GM12873 (cell line): ENCODE measurements at regions not wholly inside any gene's neighbourhood (a gene's known extent, or its start where the extent isn't known, plus 50 kb on each side); places are given as distances from the start of the nearest gene placed in this dataset.
A peak's percentile ranks its signal among the peaks of the same experiment; 100 is the strongest.

ENCODE experiments used
- CTCF ChIP-seq: IDR thresholded peaks from 2 replicates; pipeline ENCODE4 v1.5.1; 2012; ENCODE audit warnings: low read depth, mild to moderate bottlenecking, moderate library complexity, low read length, control low read depth; ENCODE audit not compliant: insufficient read depth; ENCODE audit errors: missing control alignments

DNA sequence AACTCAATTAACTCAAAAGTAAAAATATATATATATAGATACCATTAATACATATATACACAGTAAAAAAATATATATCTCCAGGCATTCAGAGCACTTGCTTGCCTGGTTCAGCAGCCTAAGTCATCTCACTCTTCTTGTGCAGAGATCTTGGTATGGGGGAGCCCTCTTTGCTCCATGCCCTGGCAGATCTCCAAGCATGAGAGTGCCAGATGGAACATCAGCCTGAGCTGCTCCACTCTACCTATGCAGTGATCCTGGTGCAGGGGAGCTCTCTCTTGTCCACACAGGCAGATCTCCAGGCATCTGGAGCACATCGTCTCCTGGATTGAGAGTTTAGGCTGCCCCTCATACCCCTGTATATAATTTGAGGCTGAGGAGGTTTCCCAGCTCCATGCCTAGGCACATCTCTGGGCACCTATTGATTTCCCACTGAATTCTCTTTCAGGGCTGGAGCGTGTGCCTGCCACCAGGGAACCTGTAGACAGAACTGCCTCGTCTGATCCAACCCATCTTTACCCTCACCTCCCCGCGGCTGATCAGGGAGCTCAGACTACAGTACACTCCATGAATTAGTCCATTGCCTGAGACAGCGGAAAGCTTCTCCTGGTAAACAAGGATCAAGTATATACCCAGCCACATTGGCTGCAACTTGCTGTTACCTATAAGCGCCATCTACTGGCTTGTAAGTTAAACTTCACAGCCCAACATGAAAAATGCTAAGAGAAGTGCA, 342.4 kb upstream of the GRIA1 start:
- peak; percentile 71 for TF ChIP-seq CTCF

DNA sequence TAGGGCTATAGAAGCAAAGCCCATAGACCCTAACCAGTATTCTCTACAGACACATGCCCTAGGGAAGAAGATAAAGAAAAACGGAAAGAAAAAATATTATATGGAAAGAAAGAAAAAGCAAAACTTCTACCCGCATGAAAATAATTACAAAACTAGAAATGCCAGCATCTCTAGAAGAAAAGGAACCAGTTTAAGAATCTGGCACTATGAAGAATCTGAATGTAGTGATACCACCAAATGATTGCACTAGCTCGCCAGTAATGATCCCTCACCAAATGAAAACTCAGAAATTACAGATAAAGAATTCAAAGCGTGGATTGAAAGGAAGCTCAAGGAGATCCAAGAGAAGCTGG, 341.9 kb upstream of the GRIA1 start:
- no peak for TF ChIP-seq CTCF

DNA sequence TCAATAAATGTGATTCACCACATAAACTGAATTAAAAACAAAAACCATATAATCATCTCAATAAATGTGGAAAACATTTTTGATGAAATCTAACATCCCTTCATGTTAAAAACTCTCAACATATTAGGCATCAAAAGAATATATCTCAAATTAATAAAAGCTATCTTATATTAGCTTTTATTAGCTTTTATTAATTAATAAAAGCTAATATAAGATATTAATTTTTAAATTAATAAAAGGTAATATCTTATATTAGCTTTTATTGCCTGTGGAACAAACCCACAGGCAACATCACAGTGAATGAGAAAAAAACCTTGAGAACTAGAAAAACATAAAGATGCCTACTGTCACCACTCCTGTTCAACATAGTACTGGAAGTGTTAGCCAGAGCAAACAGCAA, 338.9 kb upstream of the GRIA1 start:
- TF ChIP-seq CTCF = no peak

GRCh38 chr5:153153086-153153485, 337.4 kb upstream of the GRIA1 start:
- no peak for TF ChIP-seq CTCF

DNA sequence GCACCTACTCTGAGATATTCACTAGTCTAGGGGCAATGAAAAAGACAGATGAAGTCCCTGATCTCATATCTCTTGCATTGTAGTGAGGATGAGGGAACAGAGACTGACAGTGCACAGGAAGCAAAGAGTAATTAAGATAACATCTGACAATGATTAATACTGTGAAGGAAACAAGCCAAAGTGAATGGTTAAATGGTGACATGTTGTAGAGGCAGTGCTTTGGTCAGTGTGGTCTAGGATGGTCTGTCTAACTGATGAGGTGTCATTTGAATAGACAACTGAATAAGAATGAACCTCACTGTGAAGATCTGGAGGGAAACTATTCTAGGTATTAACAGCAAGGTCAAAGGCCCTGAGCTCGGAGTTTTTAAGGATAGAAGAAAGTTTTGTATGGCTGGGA, 333.3 kb upstream of the GRIA1 start:
- no peak for TF ChIP-seq CTCF

DNA sequence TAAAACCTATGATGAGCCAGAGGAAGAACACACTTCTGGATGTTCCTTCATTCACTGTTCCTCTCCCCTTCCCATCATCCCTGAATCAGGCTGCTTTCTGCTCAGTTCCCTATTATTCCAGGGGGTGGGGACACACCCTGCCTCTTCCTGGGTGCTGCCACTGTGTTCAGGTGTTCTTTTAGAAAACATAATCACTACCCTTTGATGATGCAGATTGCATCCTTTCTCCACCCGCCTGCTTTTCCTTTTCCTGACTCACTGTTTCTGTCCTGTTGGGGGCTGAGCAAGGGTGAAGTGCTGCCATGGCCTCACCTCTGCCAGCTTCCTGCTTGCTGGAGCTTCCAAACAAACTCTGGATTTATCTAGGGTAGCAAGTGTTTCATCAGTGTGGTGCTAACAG, 331.9 kb upstream of the GRIA1 start:
- no peak for TF ChIP-seq CTCF

DNA sequence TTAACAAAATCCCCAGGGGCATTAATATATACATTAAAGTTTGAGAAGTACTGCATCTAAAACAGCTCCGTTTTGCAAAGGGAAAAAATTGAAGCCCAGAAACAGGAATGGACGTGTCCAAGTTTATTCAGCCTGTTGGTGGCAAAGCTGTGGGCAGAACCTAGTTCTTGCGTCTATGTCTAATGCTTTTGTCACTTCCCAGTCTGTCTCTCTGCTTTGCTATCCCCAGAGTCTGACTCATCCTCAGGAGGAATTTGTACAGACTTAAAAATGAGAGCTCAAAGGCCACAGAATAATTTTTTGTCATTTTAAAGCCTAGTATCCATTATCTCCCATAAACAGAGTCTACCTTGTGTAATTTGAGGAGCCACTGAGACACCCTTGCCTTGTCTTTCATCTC, 330.9 kb upstream of the GRIA1 start:
- TF ChIP-seq CTCF = no peak
